GM10266 (cell line): ENCODE measurements at regions not wholly inside any gene's neighbourhood (a gene's known extent, or its start where the extent isn't known, plus 50 kb on each side); places are given as distances from the start of the nearest gene placed in this dataset.

Experiments
- DNase-seq: peaks from one replicate; pipeline ENCODE4 v3.0.0; 2012; ENCODE audit errors: extremely low spot score
- CTCF ChIP-seq: IDR thresholded peaks from 2 replicates; pipeline ENCODE4 v1.5.1; 2012; ENCODE audit warnings: mild to moderate bottlenecking, low read depth; ENCODE audit not compliant: control insufficient read depth, insufficient read depth; ENCODE audit errors: missing control alignments

GRCh38 chr20:52921340-52921739 is 50.8 kb upstream of the TSHZ2 start:
- TF ChIP-seq CTCF = no peak

DNA sequence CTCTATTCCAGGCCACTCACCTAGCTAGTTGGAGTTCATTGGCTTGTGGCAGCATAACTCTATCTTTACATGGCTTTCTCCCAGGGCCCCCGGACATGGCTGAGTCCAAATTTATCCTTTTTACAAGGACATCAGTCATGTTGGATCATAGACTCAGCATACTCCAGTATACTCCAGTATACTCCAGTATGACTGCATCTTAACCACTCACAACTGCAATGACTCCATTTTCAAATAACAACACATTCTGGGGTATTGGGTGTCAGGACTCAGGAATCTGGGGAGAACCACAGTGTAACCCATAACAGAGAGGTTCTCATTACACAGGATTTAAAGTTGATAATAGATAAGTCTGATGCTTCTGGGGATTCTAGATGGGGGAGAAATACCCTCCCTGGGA is 53.8 kb upstream of the TSHZ2 start:
- DNase-seq = no peak
- no peak for TF ChIP-seq CTCF

More at GRCh38 chr20:52921340-52921739, 50.8 kb upstream of the TSHZ2 start:
- no peak for DNase-seq

- DNase-seq = no peak
- TF ChIP-seq CTCF = no peak
Measured at GRCh38 chr20:52915564-52915963, 56.6 kb upstream of the TSHZ2 start.

GRCh38 chr20:52914870-52915269 is 57.3 kb upstream of the TSHZ2 start:
- no peak for TF ChIP-seq CTCF
- DNase-seq = no peak

GRCh38 chr20:52913650-52914387 is 58.3 kb upstream of the TSHZ2 start:
- no peak for DNase-seq
- no peak for TF ChIP-seq CTCF

GRCh38 chr20:52905241-52905994 is 66.7 kb upstream of the TSHZ2 start:
- no peak for TF ChIP-seq CTCF
- DNase-seq = no peak

GRCh38 chr20:52904837-52905236 is 67.3 kb upstream of the TSHZ2 start:
- DNase-seq = no peak
- TF ChIP-seq CTCF = no peak
